HG03378 (cell line): ENCODE measurements at regions not wholly inside any gene's neighbourhood (a gene's known extent, or its start where the extent isn't known, plus 50 kb on each side); places are given as distances from the start of the nearest gene placed in this dataset.
"Not testable (repeated sequence)": the region's sequence is repeated elsewhere in the genome, so short reads cannot be mapped to it uniquely, and the experiment has no call there.

Experiments
- ATAC-seq: cut with Tn5 transposase; IDR thresholded peaks from one replicate; pipeline ENCODE4 v1.9.1; 2021; ENCODE audit warnings: mild to moderate bottlenecking, moderate library complexity; ENCODE audit not compliant: unreplicated experiment

GRCh38 chr1:245062741-245063305 lies 92.0 kb upstream of the KIF26B start:
- ATAC-seq: no peak

- not testable (repeated sequence) for ATAC-seq
Measured at GRCh38 chr1:245061808-245062207, 93.0 kb upstream of the KIF26B start.

GRCh38 chr1:245060684-245061374 lies 94.0 kb upstream of the KIF26B start:
- no peak for ATAC-seq

GRCh38 chr1:245059806-245060424 lies 94.9 kb upstream of the KIF26B start:
- no peak for ATAC-seq

- no peak for ATAC-seq
Measured at GRCh38 chr1:245058882-245059281, 95.9 kb upstream of the KIF26B start.

- ATAC-seq: no peak
Measured at GRCh38 chr1:245058436-245058835, 96.3 kb upstream of the KIF26B start.

- ATAC-seq: no peak
Measured at GRCh38 chr1:245056913-245057312, 97.9 kb upstream of the KIF26B start.

GRCh38 chr1:245056296-245056695 lies 98.5 kb upstream of the KIF26B start:
- ATAC-seq: not testable (repeated sequence)

GRCh38 chr1:245055752-245056151 lies 99.0 kb upstream of the KIF26B start:
- ATAC-seq: no peak

- no peak for ATAC-seq
Measured at GRCh38 chr1:245054507-245055270, 100.1 kb upstream of the KIF26B start.

- ATAC-seq: no peak
Measured at GRCh38 chr1:245054105-245054504, 100.7 kb upstream of the KIF26B start.

GRCh38 chr1:245052258-245052657 lies 102.5 kb upstream of the KIF26B start:
- ATAC-seq: no peak

- ATAC-seq: no peak
Measured at GRCh38 chr1:245051349-245052221, 103.2 kb upstream of the KIF26B start.

- ATAC-seq: no peak
Measured at GRCh38 chr1:245046769-245047168, 108.0 kb upstream of the KIF26B start.

GRCh38 chr1:245046315-245046714 lies 108.5 kb upstream of the KIF26B start:
- no peak for ATAC-seq

GRCh38 chr1:245045087-245045881 lies 109.5 kb upstream of the KIF26B start:
- no peak for ATAC-seq

- no peak for ATAC-seq
Measured at GRCh38 chr1:245043611-245043940, 111.2 kb upstream of the KIF26B start.

- no peak for ATAC-seq
Measured at GRCh38 chr1:245041058-245041698, 113.6 kb upstream of the KIF26B start.

GRCh38 chr1:245039196-245039595 lies 115.6 kb upstream of the KIF26B start:
- ATAC-seq: no peak

GRCh38 chr1:245036102-245036501 lies 118.7 kb upstream of the KIF26B start:
- no peak for ATAC-seq
